Endothelial cell of umbilical vein (primary cell): ENCODE measurements at regions not wholly inside any gene's neighbourhood (a gene's known extent, or its start where the extent isn't known, plus 50 kb on each side); places are given as distances from the start of the nearest gene placed in this dataset.

Experiments used
- BruUV-seq: library from RNA; stranded (reverse); fragments of 400-500 nt; replicated peaks from 2 replicates; lab custom pipeline; 2021; lab: Mats Ljungman, UMichigan
- CTCF ChIA-PET: fragments of 300-600, 350-600 bp; sonication (Branson Sonifier 250); formaldehyde crosslinking; loops from one replicate; lab custom pipeline; 2021; ENCODE audit warnings: antibody characterized with exemption, inconsistent platforms; lab: Charles Lee
- POLR2A ChIA-PET: fragments of 300-600, 350-600 bp; sonication (Branson Sonifier 250); formaldehyde crosslinking; loops from one replicate; lab custom pipeline; 2021; ENCODE audit warnings: antibody characterized with exemption, inconsistent platforms; lab: Charles Lee
- DNase-seq: peaks from one replicate; pipeline ENCODE4 v3.0.0-alpha.2; 2011; ENCODE audit warnings: low read depth, low spot score
- FAIRE-seq: peaks from 2 replicates; lab custom pipeline; 2011; peaks lifted over from hg19 to GRCh38; lab: Jason Lieb, UNC
- H2AFZ ChIP-seq: 2 replicates; pipeline ENCODE4 v1.6.0; 2012; ENCODE audit warnings: low read depth, low read length, control low read depth, inconsistent platforms
- H3K27ac ChIP-seq: 2 replicates; pipeline ENCODE4 v1.5.1; 2011; ENCODE audit warnings: low read depth, mild to moderate bottlenecking, control low read depth, low read length, moderate library complexity; ENCODE audit not compliant: insufficient read depth
- H3K27me3 ChIP-seq, 2 experiments: 2 replicates each; pipeline versions ENCODE4 v1.6.0 to v1.6.1; 2011; ENCODE audit warnings: low read length in 2 of 2, mixed read lengths in 1 of 2; ENCODE audit not compliant: control insufficient read depth in 2 of 2, insufficient read depth in 2 of 2
- H3K36me3 ChIP-seq, 2 experiments: 2 replicates in 1 of 2; 3 replicates in 1 of 2; pipeline ENCODE4 v1.5.1; 2011; ENCODE audit warnings: low read length in 2 of 2, mild to moderate bottlenecking in 1 of 2, moderate library complexity in 1 of 2; ENCODE audit not compliant: control insufficient read depth in 2 of 2, insufficient read depth in 2 of 2; ENCODE audit errors: extremely low read depth in 1 of 2
- H3K4me1 ChIP-seq: 3 replicates; pipeline ENCODE4 v1.5.1; 2011; ENCODE audit warnings: mild to moderate bottlenecking, low read length; ENCODE audit not compliant: control insufficient read depth, insufficient read depth; ENCODE audit errors: extremely low read depth
- H3K4me2 ChIP-seq: 2 replicates; pipeline ENCODE4 v1.6.1; 2011; ENCODE audit warnings: low read length, control low read depth, mixed read lengths; ENCODE audit not compliant: insufficient read depth
- H3K4me3 ChIP-seq, 3 experiments: fragments of 200-600 bp in 1 of 3; sonication (generic), shearing (Covaris generic) in 1 of 3; replicated peaks in 1 of 3; 2 replicates each; pipeline ENCODE4 v1.5.1; 2011 to 2016; ENCODE audit warnings: control low read depth in 3 of 3, low read length in 3 of 3, mild to moderate bottlenecking in 2 of 3, inconsistent platforms in 1 of 3, low read depth in 1 of 3, moderate library complexity in 1 of 3; ENCODE audit not compliant: insufficient read depth in 1 of 3
- H3K79me2 ChIP-seq: 2 replicates; pipeline ENCODE4 v1.6.0; 2012; ENCODE audit warnings: low read length, inconsistent platforms; ENCODE audit not compliant: control insufficient read depth, insufficient read depth
- H3K9ac ChIP-seq: replicated peaks from 2 replicates; pipeline ENCODE3; 2011; ENCODE audit warnings: low read length, control low read depth; ENCODE audit not compliant: insufficient read depth; ENCODE audit errors: extremely low read depth
- H3K9me1 ChIP-seq: replicated peaks from 3 replicates; pipeline ENCODE4 v1.6.0; 2011; ENCODE audit warnings: mild to moderate bottlenecking, low read length; ENCODE audit not compliant: control insufficient read depth, insufficient read depth; ENCODE audit errors: extremely low read depth
- H3K9me3 ChIP-seq: replicated peaks from 2 replicates; pipeline ENCODE4 v1.5.1; 2012; ENCODE audit warnings: low read length, inconsistent platforms; ENCODE audit not compliant: control insufficient read depth, insufficient read depth
- H4K20me1 ChIP-seq: replicated peaks from 2 replicates; pipeline ENCODE3; 2011; ENCODE audit warnings: mild to moderate bottlenecking, low read length; ENCODE audit not compliant: control insufficient read depth, insufficient read depth; ENCODE audit errors: extremely low read depth
- EZH2 ChIP-seq: IDR thresholded peaks from 2 replicates; pipeline ENCODE4 v1.6.1; 2012; ENCODE audit warnings: borderline replicate concordance, low read depth, mild to moderate bottlenecking, moderate library complexity, low read length, inconsistent platforms; ENCODE audit not compliant: severe bottlenecking
- FOS ChIP-seq: IDR thresholded peaks from 2 replicates; pipeline ENCODE4 v1.6.1; 2011; ENCODE audit warnings: mild to moderate bottlenecking, low read length, moderate library complexity, borderline replicate concordance; ENCODE audit not compliant: insufficient read depth
- GATA2 ChIP-seq: IDR thresholded peaks from 2 replicates; pipeline ENCODE4 v1.7.0; 2011; ENCODE audit warnings: low read depth, mild to moderate bottlenecking, moderate library complexity, mixed read lengths, low read length; ENCODE audit not compliant: insufficient read length, insufficient read depth
- JUN ChIP-seq: IDR thresholded peaks from 2 replicates; pipeline ENCODE4 v1.6.1; 2011; ENCODE audit warnings: borderline replicate concordance, low read depth; ENCODE audit not compliant: insufficient read length, insufficient read depth
- MAX ChIP-seq: IDR thresholded peaks from 2 replicates; pipeline ENCODE4 v1.6.1; 2011; ENCODE audit not compliant: insufficient read depth, insufficient read length
- MYC ChIP-seq: IDR thresholded peaks from one replicate; pipeline ENCODE4 v1.6.1; 2011; ENCODE audit warnings: mild to moderate bottlenecking, low read depth, low read length
- POLR2A ChIP-seq: IDR thresholded peaks from 2 replicates; pipeline ENCODE4 v1.6.1; 2012; ENCODE audit warnings: low read depth, mild to moderate bottlenecking, control low read depth, low read length
- POLR2AphosphoS5 ChIP-seq: IDR thresholded peaks from 2 replicates; pipeline ENCODE4 v1.6.1; 2012; ENCODE audit warnings: low read depth, mild to moderate bottlenecking, control low read depth, low read length, moderate library complexity; ENCODE audit not compliant: insufficient read depth
- dilution Hi-C: fragments of 300-500 bp; cut with MboI; formaldehyde crosslinking; loops from one replicate; pipeline ENCODE4 v1.15.0; 2019; ENCODE audit warnings: low sequenced_read_pairs; ENCODE audit not compliant: extremely low pct_ligation_motif_present
- intact Hi-C: fragments of 100-400 bp; cut with micrococcal nuclease; formaldehyde crosslinking; loops from one replicate; pipeline ENCODE4 v1.10.0; 2022
- TF ChIP-seq, protein P1 (sequence below), 2 donors: IDR thresholded peaks; 1 replicate in 1 of 2; 2 replicates in 1 of 2; pipeline ENCODE4 v1.5.1; 2011; ENCODE audit warnings: low read length in 2 of 2, mild to moderate bottlenecking in 2 of 2, moderate library complexity in 2 of 2, control low read depth in 1 of 2, inconsistent platforms in 1 of 2, low read depth in 1 of 2; ENCODE audit not compliant: insufficient read depth in 1 of 2; ENCODE audit errors: extremely low read depth in 1 of 2

DNA sequence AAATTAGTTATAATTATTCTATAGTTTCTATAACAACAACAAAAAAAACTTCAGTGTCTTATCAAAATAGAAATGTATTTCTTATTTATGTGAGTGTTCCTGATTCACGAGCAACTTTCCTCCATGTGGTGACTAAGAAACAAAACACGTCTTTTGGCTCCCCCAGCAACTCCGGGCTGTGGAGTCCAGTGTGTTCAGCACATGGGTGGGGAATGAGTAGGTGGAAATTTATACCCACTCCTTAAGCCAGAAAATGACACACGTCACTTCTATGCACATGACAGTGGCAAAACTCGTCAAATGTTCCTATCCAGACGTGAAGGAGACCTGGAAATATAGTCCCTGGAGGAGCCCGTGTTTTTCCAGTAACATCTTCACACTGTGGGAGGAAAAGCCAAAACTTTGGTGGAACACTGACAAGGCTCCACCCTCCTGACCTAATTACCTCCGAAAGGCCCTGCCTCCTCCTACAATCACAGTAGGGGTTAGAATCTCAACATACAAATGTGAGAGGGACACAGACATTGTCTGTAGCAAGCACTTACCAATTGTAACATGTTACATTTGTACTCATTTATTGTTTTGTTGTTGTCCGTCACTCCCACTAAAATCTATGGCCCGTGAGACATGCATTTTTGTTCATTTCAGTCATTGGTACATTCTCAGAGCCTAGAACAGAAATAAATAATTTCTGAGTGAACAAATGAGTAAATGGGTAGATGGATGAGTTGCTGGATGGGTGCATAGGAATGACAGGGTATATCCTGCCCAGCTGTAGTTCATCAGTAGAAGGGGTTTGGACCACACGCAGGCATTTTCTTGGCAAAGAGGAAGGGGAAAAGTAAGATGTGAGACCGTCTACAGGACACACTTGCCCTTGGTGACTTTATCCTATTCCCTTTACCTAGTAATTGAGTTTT, 605.8 kb upstream of the TENM3 start:
- dilution Hi-C loops = no loop called here

More for the DNA sequence above, 605.8 kb upstream of the TENM3 start:
- FAIRE-seq = no peak
- H3K9ac ChIP-seq = no peak overlapping the region
- no peak overlapping the region for H3K27ac ChIP-seq
- no peaks in the 10 kb centered on the region for H3K36me3 ChIP-seq
- TF ChIP-seq, protein P1, sequence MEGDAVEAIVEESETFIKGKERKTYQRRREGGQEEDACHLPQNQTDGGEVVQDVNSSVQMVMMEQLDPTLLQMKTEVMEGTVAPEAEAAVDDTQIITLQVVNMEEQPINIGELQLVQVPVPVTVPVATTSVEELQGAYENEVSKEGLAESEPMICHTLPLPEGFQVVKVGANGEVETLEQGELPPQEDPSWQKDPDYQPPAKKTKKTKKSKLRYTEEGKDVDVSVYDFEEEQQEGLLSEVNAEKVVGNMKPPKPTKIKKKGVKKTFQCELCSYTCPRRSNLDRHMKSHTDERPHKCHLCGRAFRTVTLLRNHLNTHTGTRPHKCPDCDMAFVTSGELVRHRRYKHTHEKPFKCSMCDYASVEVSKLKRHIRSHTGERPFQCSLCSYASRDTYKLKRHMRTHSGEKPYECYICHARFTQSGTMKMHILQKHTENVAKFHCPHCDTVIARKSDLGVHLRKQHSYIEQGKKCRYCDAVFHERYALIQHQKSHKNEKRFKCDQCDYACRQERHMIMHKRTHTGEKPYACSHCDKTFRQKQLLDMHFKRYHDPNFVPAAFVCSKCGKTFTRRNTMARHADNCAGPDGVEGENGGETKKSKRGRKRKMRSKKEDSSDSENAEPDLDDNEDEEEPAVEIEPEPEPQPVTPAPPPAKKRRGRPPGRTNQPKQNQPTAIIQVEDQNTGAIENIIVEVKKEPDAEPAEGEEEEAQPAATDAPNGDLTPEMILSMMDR (IDR thresholded peaks at IDR 0.05; ENCODE audit: extremely low read depth in 1 of 2, insufficient read depth in 1 of 2, low read depth in 1 of 2, low read length in 2 of 2) = no peak
- TF ChIP-seq MYC = no peak
- no peak for TF ChIP-seq POLR2AphosphoS5
- TF ChIP-seq FOS = no peak
- TF ChIP-seq POLR2A = no peak
- no peak for TF ChIP-seq MAX
- no peak for TF ChIP-seq EZH2
- no peak for TF ChIP-seq JUN
- no peak for TF ChIP-seq GATA2
- no TSS peak for BruUV-seq
- H3K9me3 ChIP-seq = peaks cover 7% of the 10 kb centered on the region
- no peaks in the 10 kb centered on the region for H3K9me1 ChIP-seq
- H3K4me1 ChIP-seq = no peaks in the 10 kb centered on the region
- ChIA-PET POLR2A (no interaction called here), CTCF (no interaction called here)
- no peaks in the 10 kb centered on the region for H3K27me3 ChIP-seq
- no peak overlapping the region for H2AFZ ChIP-seq
- H3K4me2 ChIP-seq = no peak overlapping the region
- no peaks in the 10 kb centered on the region for H3K79me2 ChIP-seq
- no peak overlapping the region for H3K4me3 ChIP-seq
- DNase-seq = no peak
- no peaks in the 10 kb centered on the region for H4K20me1 ChIP-seq
- intact Hi-C loops = no loop called here
